HUDEP-2 (cell line): ENCODE measurements at regions not wholly inside any gene's neighbourhood (a gene's known extent, or its start where the extent isn't known, plus 50 kb on each side); places are given as distances from the start of the nearest gene placed in this dataset.

Source experiments
- DNase-seq, 76 experiments: peaks; one replicate each; lab custom pipeline; 2025; ENCODE audit not compliant: unreplicated experiment in 76 of 76; lab: John Stamatoyannopoulos, UW

GRCh38 chr16:86327321-86327720 is 183.0 kb upstream of the FOXF1 start:
- DNase-seq = no peak

GRCh38 chr16:86330906-86331305 is 179.4 kb upstream of the FOXF1 start:
- no peak for DNase-seq

- no peak for DNase-seq
These were observed 176.2 kb upstream of the FOXF1 start for GRCh38 chr16:86334079-86334635.

GRCh38 chr16:86335266-86336172 is 174.8 kb upstream of the FOXF1 start:
- no peak for DNase-seq

GRCh38 chr16:86337138-86337537 is 173.2 kb upstream of the FOXF1 start:
- no peak for DNase-seq

GRCh38 chr16:86337581-86338402 is 172.5 kb upstream of the FOXF1 start:
- DNase-seq = no peak

- DNase-seq = no peak
These were observed 171.8 kb upstream of the FOXF1 start for GRCh38 chr16:86338403-86339115.

- no peak for DNase-seq
These were observed 168.0 kb upstream of the FOXF1 start for GRCh38 chr16:86342161-86342834.

GRCh38 chr16:86343027-86343795 is 167.1 kb upstream of the FOXF1 start:
- no peak for DNase-seq

- DNase-seq = no peak
These were observed 166.3 kb upstream of the FOXF1 start for GRCh38 chr16:86343796-86344585.

GRCh38 chr16:86344586-86344871 is 165.8 kb upstream of the FOXF1 start:
- DNase-seq = no peak

- DNase-seq = no peak
These were observed 165.4 kb upstream of the FOXF1 start for GRCh38 chr16:86344881-86345280.

- DNase-seq = no peak
These were observed 164.8 kb upstream of the FOXF1 start for GRCh38 chr16:86345516-86345915.

- no peak for DNase-seq
These were observed 164.3 kb upstream of the FOXF1 start for GRCh38 chr16:86346034-86346433.

GRCh38 chr16:86347090-86347489 is 163.2 kb upstream of the FOXF1 start:
- DNase-seq = no peak

GRCh38 chr16:86347916-86348555 is 162.3 kb upstream of the FOXF1 start:
- DNase-seq = no peak

- DNase-seq = no peak
These were observed 160.9 kb upstream of the FOXF1 start for GRCh38 chr16:86349338-86349900.

GRCh38 chr16:86350289-86350688 is 160.0 kb upstream of the FOXF1 start:
- no peak for DNase-seq
